ENCODE measurements at regions not wholly inside any gene's neighbourhood (a gene's known extent, or its start where the extent isn't known, plus 50 kb on each side); places are given as distances from the start of the nearest gene placed in this dataset.

DNA sequence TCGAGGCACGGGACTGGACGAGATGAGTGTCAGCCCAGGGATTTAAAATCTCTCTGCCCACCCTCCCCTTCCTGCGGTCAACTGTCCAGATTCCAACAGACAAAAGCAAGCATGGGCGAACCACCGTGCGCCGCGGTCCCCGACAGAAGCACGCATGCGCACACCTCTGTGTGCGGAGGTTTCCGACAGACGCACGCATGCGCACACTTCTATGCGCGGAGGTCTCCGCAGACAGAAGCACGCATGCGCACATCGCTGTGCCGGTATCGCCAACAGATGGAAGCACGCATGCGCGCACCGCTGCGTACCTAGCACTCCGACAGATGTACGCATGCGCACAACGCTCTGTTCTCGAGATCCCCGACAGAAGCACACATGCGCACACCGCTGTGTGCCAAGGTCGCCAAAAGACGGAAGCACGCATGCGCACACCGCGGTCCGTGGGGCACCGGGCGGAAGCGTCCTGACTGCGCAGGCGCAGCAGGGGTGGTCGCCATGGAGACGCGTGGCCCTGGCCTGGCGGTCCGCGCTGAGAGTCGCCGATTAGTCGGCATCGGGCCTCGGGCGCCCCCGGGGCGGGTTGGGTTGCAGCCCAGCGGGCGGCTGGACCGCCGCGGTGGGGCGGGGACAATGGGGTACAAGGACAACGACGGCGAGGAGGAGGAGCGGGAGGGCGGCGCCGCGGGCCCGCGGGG, 57.4 kb upstream of the RPH3AL start (continued):
- TF ChIP-seq, protein P1, sequence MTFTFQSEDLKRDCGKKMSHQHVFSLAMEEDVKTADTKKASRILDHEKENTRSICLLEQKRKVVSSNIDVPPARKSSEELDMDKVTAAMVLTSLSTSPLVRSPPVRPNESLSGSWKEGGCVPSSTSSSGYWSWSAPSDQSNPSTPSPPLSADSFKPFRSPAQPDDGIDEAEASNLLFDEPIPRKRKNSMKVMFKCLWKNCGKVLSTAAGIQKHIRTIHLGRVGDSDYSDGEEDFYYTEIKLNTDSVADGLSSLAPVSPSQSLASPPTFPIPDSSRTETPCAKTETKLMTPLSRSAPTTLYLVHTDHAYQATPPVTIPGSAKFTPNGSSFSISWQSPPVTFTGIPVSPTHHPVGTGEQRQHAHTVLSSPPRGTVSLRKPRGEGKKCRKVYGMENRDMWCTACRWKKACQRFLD (CRISPR knock-in tag; IDR thresholded peaks at IDR 0.05; ENCODE audit: borderline replicate concordance), result no peak
- no peak for TF ChIP-seq ATF7 (IDR thresholded peaks at IDR 0.05)
- no peak for TF ChIP-seq ATF7 (CRISPR knock-in tag; IDR thresholded peaks at IDR 0.05)
- TF ChIP-seq, protein P2, sequence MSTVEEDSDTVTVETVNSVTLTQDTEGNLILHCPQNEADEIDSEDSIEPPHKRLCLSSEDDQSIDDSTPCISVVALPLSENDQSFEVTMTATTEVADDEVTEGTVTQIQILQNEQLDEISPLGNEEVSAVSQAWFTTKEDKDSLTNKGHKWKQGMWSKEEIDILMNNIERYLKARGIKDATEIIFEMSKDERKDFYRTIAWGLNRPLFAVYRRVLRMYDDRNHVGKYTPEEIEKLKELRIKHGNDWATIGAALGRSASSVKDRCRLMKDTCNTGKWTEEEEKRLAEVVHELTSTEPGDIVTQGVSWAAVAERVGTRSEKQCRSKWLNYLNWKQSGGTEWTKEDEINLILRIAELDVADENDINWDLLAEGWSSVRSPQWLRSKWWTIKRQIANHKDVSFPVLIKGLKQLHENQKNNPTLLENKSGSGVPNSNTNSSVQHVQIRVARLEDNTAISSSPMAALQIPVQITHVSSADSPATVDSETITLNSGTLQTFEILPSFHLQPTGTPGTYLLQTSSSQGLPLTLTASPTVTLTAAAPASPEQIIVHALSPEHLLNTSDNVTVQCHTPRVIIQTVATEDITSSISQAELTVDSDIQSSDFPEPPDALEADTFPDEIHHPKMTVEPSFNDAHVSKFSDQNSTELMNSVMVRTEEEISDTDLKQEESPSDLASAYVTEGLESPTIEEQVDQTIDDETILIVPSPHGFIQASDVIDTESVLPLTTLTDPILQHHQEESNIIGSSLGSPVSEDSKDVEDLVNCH (CRISPR knock-in tag; IDR thresholded peaks at IDR 0.05), result no peak
- TF ChIP-seq TBL1XR1 (IDR thresholded peaks at IDR 0.05; ENCODE audit: borderline replicate concordance, low read length, partially characterized antibody), result no peak
- TF ChIP-seq IKZF4 (CRISPR knock-in tag; IDR thresholded peaks at IDR 0.05; ENCODE audit: borderline replicate concordance, low read depth, not compliant biosample characterization), result peak; percentile 46
- TF ChIP-seq ZNF543 (CRISPR knock-in tag; IDR thresholded peaks at IDR 0.05), result no peak
- TF ChIP-seq ZNF891 (CRISPR knock-in tag; IDR thresholded peaks at IDR 0.05), result 0 out of 2 replicates have a peak, but pooled peaks have one; percentile 20
- no peak for TF ChIP-seq IRF2 (CRISPR knock-in tag; IDR thresholded peaks at IDR 0.05)
- no peak for TF ChIP-seq ZNF572 (CRISPR knock-in tag; IDR thresholded peaks at IDR 0.05)
- TF ChIP-seq SOX13 (IDR thresholded peaks at IDR 0.05), result no peak
- TF ChIP-seq SOX13 (CRISPR knock-in tag; conservative IDR thresholded peaks at IDR 0.05 in 1 of 2, IDR thresholded peaks at IDR 0.05 in 1 of 2), result no peak
- TF ChIP-seq SRY (CRISPR knock-in tag; IDR thresholded peaks at IDR 0.05), result no peak; the same call in 1 of the 2 replicates
- no peak for TF ChIP-seq ZNF569 (CRISPR knock-in tag; IDR thresholded peaks at IDR 0.05; ENCODE audit: borderline replicate concordance)
- peak; percentile 56; the same call in 1 of the 2 replicates for TF ChIP-seq DNMT3B (CRISPR knock-in tag; conservative IDR thresholded peaks at IDR 0.05)
- no peak for TF ChIP-seq ZNF839 (CRISPR knock-in tag; IDR thresholded peaks at IDR 0.05; ENCODE audit: borderline replicate concordance)
- TF ChIP-seq, protein P3, sequence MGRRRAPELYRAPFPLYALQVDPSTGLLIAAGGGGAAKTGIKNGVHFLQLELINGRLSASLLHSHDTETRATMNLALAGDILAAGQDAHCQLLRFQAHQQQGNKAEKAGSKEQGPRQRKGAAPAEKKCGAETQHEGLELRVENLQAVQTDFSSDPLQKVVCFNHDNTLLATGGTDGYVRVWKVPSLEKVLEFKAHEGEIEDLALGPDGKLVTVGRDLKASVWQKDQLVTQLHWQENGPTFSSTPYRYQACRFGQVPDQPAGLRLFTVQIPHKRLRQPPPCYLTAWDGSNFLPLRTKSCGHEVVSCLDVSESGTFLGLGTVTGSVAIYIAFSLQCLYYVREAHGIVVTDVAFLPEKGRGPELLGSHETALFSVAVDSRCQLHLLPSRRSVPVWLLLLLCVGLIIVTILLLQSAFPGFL (CRISPR knock-in tag; IDR thresholded peaks at IDR 0.05), result no peak
- TF ChIP-seq, protein P4, sequence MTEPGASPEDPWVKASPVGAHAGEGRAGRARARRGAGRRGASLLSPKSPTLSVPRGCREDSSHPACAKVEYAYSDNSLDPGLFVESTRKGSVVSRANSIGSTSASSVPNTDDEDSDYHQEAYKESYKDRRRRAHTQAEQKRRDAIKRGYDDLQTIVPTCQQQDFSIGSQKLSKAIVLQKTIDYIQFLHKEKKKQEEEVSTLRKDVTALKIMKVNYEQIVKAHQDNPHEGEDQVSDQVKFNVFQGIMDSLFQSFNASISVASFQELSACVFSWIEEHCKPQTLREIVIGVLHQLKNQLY (CRISPR knock-in tag; IDR thresholded peaks at IDR 0.05), result no peak
- no peak for TF ChIP-seq CEBPB (IDR thresholded peaks at IDR 0.05; ENCODE audit: borderline replicate concordance, low read depth, low read length)
- TF ChIP-seq JUN (CRISPR knock-in tag; IDR thresholded peaks at IDR 0.05), result no peak
- TF ChIP-seq SNAPC2 (CRISPR knock-in tag; IDR thresholded peaks at IDR 0.05), result no peak
- TF ChIP-seq MTF2 (CRISPR knock-in tag; IDR thresholded peaks at IDR 0.05; ENCODE audit: borderline replicate concordance), result no peak
- TF ChIP-seq SSRP1 (CRISPR knock-in tag; IDR thresholded peaks at IDR 0.05), result no peak
- no peak for TF ChIP-seq ZNF605 (CRISPR knock-in tag; IDR thresholded peaks at IDR 0.05)
- no peak for TF ChIP-seq TBP (CRISPR knock-in tag; IDR thresholded peaks at IDR 0.05)
- TF ChIP-seq GATA4 (IDR thresholded peaks at IDR 0.05; ENCODE audit: borderline replicate concordance, low read depth), result no peak
- TF ChIP-seq SP2 (CRISPR knock-in tag; IDR thresholded peaks at IDR 0.05), result no peak
- TF ChIP-seq TOE1 (CRISPR knock-in tag; IDR thresholded peaks at IDR 0.05), result no peak

All from HepG2 (cell line).